T-helper 1 cell treated with Interleukin-12 subunit alpha and Interleukin-12 subunit beta and Interleukin-4 antibody, amounts not matched to agents 30 ng/mL and 1 ng/mL, for 36 hours (primary cell): ENCODE measurements at regions not wholly inside any gene's neighbourhood (a gene's known extent, or its start where the extent isn't known, plus 50 kb on each side); places are given as distances from the start of the nearest gene placed in this dataset.
"Not testable (repeated sequence)": the region's sequence is repeated elsewhere in the genome, so short reads cannot be mapped to it uniquely, and the experiment has no call there.

Experiments used
- intact Hi-C: fragments of 100-400 bp; cut with micrococcal nuclease; formaldehyde crosslinking; loops from one replicate; pipeline ENCODE4 v1.15.1; 2024

- intact Hi-C loops, result no loop called here
Measured at GRCh38 chr4:38411981-38412536, 251.9 kb upstream of the KLF3 start.

GRCh38 chr4:38413524-38414341, 250.3 kb upstream of the KLF3 start:
- intact Hi-C loops, result no loop called here

- intact Hi-C loops, result no loop called here
Measured at GRCh38 chr4:38414410-38414809, 249.6 kb upstream of the KLF3 start.

- intact Hi-C loops, result no loop called here
Measured at GRCh38 chr4:38415682-38416081, 248.3 kb upstream of the KLF3 start.

GRCh38 chr4:38416450-38417014, 247.5 kb upstream of the KLF3 start:
- intact Hi-C loops, result no loop called here

GRCh38 chr4:38420254-38420653, 243.7 kb upstream of the KLF3 start:
- intact Hi-C loops, result not testable (repeated sequence)

- intact Hi-C loops, result no loop called here
Measured at GRCh38 chr4:38422850-38423249, 241.1 kb upstream of the KLF3 start.

GRCh38 chr4:38424151-38424871, 239.7 kb upstream of the KLF3 start:
- intact Hi-C loops, result no loop called here

- intact Hi-C loops, result no loop called here
Measured at GRCh38 chr4:38426532-38426931, 237.5 kb upstream of the KLF3 start.

GRCh38 chr4:38430841-38431240, 233.2 kb upstream of the KLF3 start:
- intact Hi-C loops, result no loop called here

GRCh38 chr4:38442073-38442788, 221.8 kb upstream of the KLF3 start:
- intact Hi-C loops, result no loop called here

GRCh38 chr4:38449506-38450174, 214.4 kb upstream of the KLF3 start:
- intact Hi-C loops, result no loop called here

- intact Hi-C loops, result loop anchor here (2.0 kb wide), 1 partner anchor 73 kb away; no protein-coding TSS in a partner anchor
Measured at GRCh38 chr4:38452009-38452408, 212.0 kb upstream of the KLF3 start.

- intact Hi-C loops, result loop anchor here (2.0 kb wide), 1 partner anchor 72 kb away; no protein-coding TSS in a partner anchor
Measured at GRCh38 chr4:38452542-38452941, 211.5 kb upstream of the KLF3 start.

GRCh38 chr4:38453253-38453881, 210.6 kb upstream of the KLF3 start:
- intact Hi-C loops, result loop anchor here (2.0 kb wide), 1 partner anchor 71 kb away; no protein-coding TSS in a partner anchor

- intact Hi-C loops, result loop anchor here (2.0 kb wide), 3 partner anchors 213 to 325 kb away; no protein-coding TSS in a partner anchor
Measured at GRCh38 chr4:38454284-38454683, 209.7 kb upstream of the KLF3 start.

GRCh38 chr4:38455092-38455862, 208.7 kb upstream of the KLF3 start:
- intact Hi-C loops, result loop anchor here (1.0 to 2.0 kb wide), 7 partner anchors 54 to 326 kb away; no protein-coding TSS in a partner anchor

GRCh38 chr4:38456096-38456495, 207.9 kb upstream of the KLF3 start:
- intact Hi-C loops, result no loop called here

- intact Hi-C loops, result no loop called here
Measured at GRCh38 chr4:38461342-38461741, 202.7 kb upstream of the KLF3 start.
